HEK293 (cell line): ENCODE measurements at regions not wholly inside any gene's neighbourhood (a gene's known extent, or its start where the extent isn't known, plus 50 kb on each side); places are given as distances from the start of the nearest gene placed in this dataset.

Experiments
- CTCF ChIA-PET: fragments of 350-600 bp; formaldehyde crosslinking; extraction: SDS; loops from one replicate; lab custom pipeline; 2021; ENCODE audit warnings: antibody characterized with exemption; lab: Yijun Ruan, JAX
- POLR2A ChIA-PET: fragments of 300-600 bp; formaldehyde crosslinking; extraction: SDS; loops from one replicate; lab custom pipeline; 2020; ENCODE audit warnings: antibody characterized with exemption, inconsistent platforms; lab: Yijun Ruan, JAX
- H3K27ac ChIP-seq: fragments of 200-500 bp; sonication (Bioruptor generic); 2 replicates; pipeline ENCODE4 v1.5.1; 2014; ENCODE audit warnings: low read depth, low read length, control low read depth, inconsistent platforms; ENCODE audit errors: extremely low read depth
- H3K36me3 ChIP-seq, 2 experiments: fragments of 200-500 bp in 1 of 2; sonication (Bioruptor generic) in 1 of 2; 1 replicate in 1 of 2; 2 replicates in 1 of 2; pipeline ENCODE4 v1.5.1; 2014 to 2017; ENCODE audit warnings: inconsistent platforms in 2 of 2, low read length in 2 of 2; ENCODE audit not compliant: control insufficient read depth in 2 of 2, insufficient read depth in 1 of 2
- H3K4me1 ChIP-seq: fragments of 200-500 bp; sonication (Bioruptor generic); 2 replicates; pipeline ENCODE4 v1.5.1; 2014; ENCODE audit warnings: mild to moderate bottlenecking, low read length, inconsistent platforms; ENCODE audit not compliant: control insufficient read depth, insufficient read depth
- H3K4me3 ChIP-seq: 2 replicates; pipeline ENCODE4 v1.5.1; 2011; ENCODE audit warnings: low read depth, mild to moderate bottlenecking, control low read depth, low read length, moderate library complexity
- H3K9me3 ChIP-seq: fragments of 200-500 bp; sonication (Bioruptor generic); 2 replicates; pipeline ENCODE4 v1.5.1; 2014; ENCODE audit warnings: low read depth, low read length, inconsistent platforms; ENCODE audit not compliant: control insufficient read depth, insufficient read depth
- GLIS1 ChIP-seq: fragments of 450-650 bp; formaldehyde crosslinking; IDR thresholded peaks from 2 replicates; pipeline ENCODE4 v1.5.1; 2016; ENCODE audit warnings: missing biosample characterization, missing genetic modification characterization
- WT1 ChIP-seq: fragments of 450-650 bp; formaldehyde crosslinking; IDR thresholded peaks from 2 replicates; pipeline ENCODE4 v1.5.1; 2016; ENCODE audit warnings: missing biosample characterization, missing genetic modification characterization
- ZBTB11 ChIP-seq: fragments of 450-650 bp; formaldehyde crosslinking; conservative IDR thresholded peaks from 2 replicates; pipeline ENCODE4 v1.5.1; 2016; ENCODE audit warnings: low read depth, missing biosample characterization, missing genetic modification characterization
- ZNF132 ChIP-seq: fragments of 450-650 bp; formaldehyde crosslinking; IDR thresholded peaks from 2 replicates; pipeline ENCODE4 v1.5.1; 2017; ENCODE audit warnings: missing biosample characterization, missing genetic modification characterization, borderline replicate concordance
- ZNF138 ChIP-seq: fragments of 450-650 bp; formaldehyde crosslinking; IDR thresholded peaks from 2 replicates; pipeline ENCODE4 v1.5.1; 2016; ENCODE audit warnings: missing biosample characterization, missing genetic modification characterization, borderline replicate concordance
- ZNF16 ChIP-seq: fragments of 450-650 bp; formaldehyde crosslinking; IDR thresholded peaks from 2 replicates; pipeline ENCODE4 v1.5.1; 2016; ENCODE audit warnings: low read depth, missing biosample characterization, missing genetic modification characterization
- ZNF184 ChIP-seq: fragments of 450-650 bp; IDR thresholded peaks from 2 replicates; pipeline ENCODE4 v1.5.1; 2018; ENCODE audit warnings: missing biosample characterization, mild to moderate bottlenecking, missing genetic modification characterization
- ZNF266 ChIP-seq: fragments of 450-650 bp; formaldehyde crosslinking; IDR thresholded peaks from 2 replicates; pipeline ENCODE4 v1.5.1; 2016; ENCODE audit warnings: missing biosample characterization, missing genetic modification characterization, low read depth
- ZNF302 ChIP-seq: fragments of 450-650 bp; formaldehyde crosslinking; IDR thresholded peaks from 2 replicates; pipeline ENCODE4 v1.5.1; 2016; ENCODE audit warnings: missing biosample characterization, missing genetic modification characterization, low read depth
- ZNF324 ChIP-seq: fragments of 450-650 bp; formaldehyde crosslinking; IDR thresholded peaks from 2 replicates; pipeline ENCODE4 v1.5.1; 2016; ENCODE audit warnings: missing biosample characterization, missing genetic modification characterization
- ZNF510 ChIP-seq: fragments of 450-650 bp; formaldehyde crosslinking; IDR thresholded peaks from 2 replicates; pipeline ENCODE4 v1.5.1; 2018; ENCODE audit warnings: mild to moderate bottlenecking, missing genetic modification characterization, missing biosample characterization; ENCODE audit not compliant: insufficient replicate concordance
- ZNF518A ChIP-seq: fragments of 450-650 bp; formaldehyde crosslinking; conservative IDR thresholded peaks from 2 replicates; pipeline ENCODE4 v1.5.1; 2016; ENCODE audit warnings: low read depth, missing biosample characterization, missing genetic modification characterization
- ZNF544 ChIP-seq: fragments of 450-650 bp; formaldehyde crosslinking; IDR thresholded peaks from 2 replicates; pipeline ENCODE4 v1.5.0; 2017; ENCODE audit warnings: missing biosample characterization, missing genetic modification characterization
- ZNF548 ChIP-seq: fragments of 450-650 bp; formaldehyde crosslinking; IDR thresholded peaks from 2 replicates; pipeline ENCODE4 v1.5.1; 2016; ENCODE audit warnings: missing biosample characterization, missing genetic modification characterization
- ZNF571 ChIP-seq: fragments of 450-650 bp; formaldehyde crosslinking; IDR thresholded peaks from 2 replicates; pipeline ENCODE4 v1.5.0; 2017; ENCODE audit warnings: missing biosample characterization, missing genetic modification characterization
- ZNF692 ChIP-seq: fragments of 450-650 bp; formaldehyde crosslinking; IDR thresholded peaks from 2 replicates; pipeline ENCODE4 v1.5.1; 2016; ENCODE audit warnings: missing biosample characterization, missing genetic modification characterization
- ZNF777 ChIP-seq: fragments of 450-650 bp; formaldehyde crosslinking; IDR thresholded peaks from 2 replicates; pipeline ENCODE4 v1.5.1; 2017; ENCODE audit warnings: missing biosample characterization, missing genetic modification characterization, borderline replicate concordance
- TF ChIP-seq, protein P1 (sequence below): fragments of 450-650 bp; formaldehyde crosslinking; IDR thresholded peaks from 2 replicates; pipeline ENCODE4; 2016; ENCODE audit warnings: missing biosample characterization, missing genetic modification characterization
- TF ChIP-seq, protein P2 (sequence below): fragments of 450-650 bp; formaldehyde crosslinking; IDR thresholded peaks from 2 replicates; pipeline ENCODE4 v1.5.1; 2017; ENCODE audit warnings: missing biosample characterization, mild to moderate bottlenecking, missing genetic modification characterization, moderate library complexity
- TF ChIP-seq, protein P3 (sequence below): fragments of 450-650 bp; formaldehyde crosslinking; IDR thresholded peaks from 2 replicates; pipeline ENCODE4 v1.5.1; 2016; ENCODE audit warnings: missing biosample characterization, missing genetic modification characterization

- no peak for TF ChIP-seq ZBTB11 (tag by site-specific recombination)
- no peak for TF ChIP-seq ZNF266
- no peak for TF ChIP-seq ZNF16 (tag by site-specific recombination)
- TF ChIP-seq ZNF132, result no peak
Observed at GRCh38 chr6:148211777-148212324, 130.8 kb upstream of the SASH1 start (continued).

- CTCF ChIA-PET, result interaction anchor here (0.6 to 1.4 kb wide), 3 partner anchors 32 to 1925 kb away, joined by 3 to 4 read pairs (median 3); no protein-coding TSS in a partner anchor
- Histone ChIP-seq H3K9me3 (no peaks in the 10 kb centered on the region), H3K4me1 (no peaks in the 10 kb centered on the region), H3K27ac (no peak overlapping the region), H3K4me3 (no peak overlapping the region), H3K36me3 (no peaks in the 10 kb centered on the region)
- POLR2A ChIA-PET, result no interaction called here
- no peak for TF ChIP-seq ZNF518A (tag by site-specific recombination)
- no peak for TF ChIP-seq GLIS1 (tag by site-specific recombination)
- no peak for TF ChIP-seq ZNF184 (tag by site-specific recombination)
- TF ChIP-seq ZNF138 (tag by site-specific recombination), result no peak
- no peak for TF ChIP-seq ZNF510 (tag by site-specific recombination)
- TF ChIP-seq, protein P1, sequence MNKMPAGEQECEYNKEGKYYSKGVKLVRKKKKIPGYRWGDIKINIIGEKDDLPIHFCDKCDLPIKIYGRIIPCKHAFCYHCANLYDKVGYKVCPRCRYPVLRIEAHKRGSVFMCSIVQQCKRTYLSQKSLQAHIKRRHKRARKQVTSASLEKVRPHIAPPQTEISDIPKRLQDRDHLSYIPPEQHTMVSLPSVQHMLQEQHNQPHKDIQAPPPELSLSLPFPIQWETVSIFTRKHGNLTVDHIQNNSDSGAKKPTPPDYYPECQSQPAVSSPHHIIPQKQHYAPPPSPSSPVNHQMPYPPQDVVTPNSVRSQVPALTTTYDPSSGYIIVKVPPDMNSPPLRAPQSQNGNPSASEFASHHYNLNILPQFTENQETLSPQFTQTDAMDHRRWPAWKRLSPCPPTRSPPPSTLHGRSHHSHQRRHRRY (tag by site-specific recombination), result no peak
- no peak for TF ChIP-seq ZNF548 (tag by site-specific recombination)
- no peak for TF ChIP-seq ZNF324 (tag by site-specific recombination)
- TF ChIP-seq, protein P2, sequence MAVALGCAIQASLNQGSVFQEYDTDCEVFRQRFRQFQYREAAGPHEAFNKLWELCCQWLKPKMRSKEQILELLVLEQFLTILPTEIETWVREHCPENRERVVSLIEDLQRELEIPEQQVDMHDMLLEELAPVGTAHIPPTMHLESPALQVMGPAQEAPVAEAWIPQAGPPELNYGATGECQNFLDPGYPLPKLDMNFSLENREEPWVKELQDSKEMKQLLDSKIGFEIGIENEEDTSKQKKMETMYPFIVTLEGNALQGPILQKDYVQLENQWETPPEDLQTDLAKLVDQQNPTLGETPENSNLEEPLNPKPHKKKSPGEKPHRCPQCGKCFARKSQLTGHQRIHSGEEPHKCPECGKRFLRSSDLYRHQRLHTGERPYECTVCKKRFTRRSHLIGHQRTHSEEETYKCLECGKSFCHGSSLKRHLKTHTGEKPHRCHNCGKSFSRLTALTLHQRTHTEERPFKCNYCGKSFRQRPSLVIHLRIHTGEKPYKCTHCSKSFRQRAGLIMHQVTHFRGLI (tag by site-specific recombination), result no peak
- no peak for TF ChIP-seq ZNF544 (tag by site-specific recombination)
- no peak for TF ChIP-seq ZNF571 (tag by site-specific recombination)
- no peak for TF ChIP-seq ZNF692 (tag by site-specific recombination)
- TF ChIP-seq ZNF302 (tag by site-specific recombination), result no peak
- no peak for TF ChIP-seq ZNF777 (tag by site-specific recombination)
- no peak for TF ChIP-seq WT1 (tag by site-specific recombination)
- TF ChIP-seq, protein P3, sequence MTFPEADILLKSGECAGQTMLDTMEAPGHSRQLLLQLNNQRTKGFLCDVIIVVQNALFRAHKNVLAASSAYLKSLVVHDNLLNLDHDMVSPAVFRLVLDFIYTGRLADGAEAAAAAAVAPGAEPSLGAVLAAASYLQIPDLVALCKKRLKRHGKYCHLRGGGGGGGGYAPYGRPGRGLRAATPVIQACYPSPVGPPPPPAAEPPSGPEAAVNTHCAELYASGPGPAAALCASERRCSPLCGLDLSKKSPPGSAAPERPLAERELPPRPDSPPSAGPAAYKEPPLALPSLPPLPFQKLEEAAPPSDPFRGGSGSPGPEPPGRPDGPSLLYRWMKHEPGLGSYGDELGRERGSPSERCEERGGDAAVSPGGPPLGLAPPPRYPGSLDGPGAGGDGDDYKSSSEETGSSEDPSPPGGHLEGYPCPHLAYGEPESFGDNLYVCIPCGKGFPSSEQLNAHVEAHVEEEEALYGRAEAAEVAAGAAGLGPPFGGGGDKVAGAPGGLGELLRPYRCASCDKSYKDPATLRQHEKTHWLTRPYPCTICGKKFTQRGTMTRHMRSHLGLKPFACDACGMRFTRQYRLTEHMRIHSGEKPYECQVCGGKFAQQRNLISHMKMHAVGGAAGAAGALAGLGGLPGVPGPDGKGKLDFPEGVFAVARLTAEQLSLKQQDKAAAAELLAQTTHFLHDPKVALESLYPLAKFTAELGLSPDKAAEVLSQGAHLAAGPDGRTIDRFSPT (tag by site-specific recombination), result no peak
Observed at GRCh38 chr6:148212366-148212765, 130.3 kb upstream of the SASH1 start.
